ENCODE measurements at regions not wholly inside any gene's neighbourhood (a gene's known extent, or its start where the extent isn't known, plus 50 kb on each side); places are given as distances from the start of the nearest gene placed in this dataset.

- Histone ChIP-seq H4K20me1 (ENCODE audit: insufficient read depth) (no peaks in the 10 kb centered on the region), H3K4me1 (ENCODE audit: insufficient read depth) (no peaks in the 10 kb centered on the region), H3K4me2 (ENCODE audit: unreplicated experiment) (no peak overlapping the region), H3F3A (ENCODE audit: insufficient read depth) (no peaks in the 10 kb centered on the region), H3K79me2 (ENCODE audit: insufficient read depth) (no peaks in the 10 kb centered on the region), H3K27ac (no peak overlapping the region), H3K9me2 (ENCODE audit: insufficient read depth) (no peaks in the 10 kb centered on the region), H3K9ac (no peak overlapping the region), H2AFZ (no peak overlapping the region), H3K36me3 (ENCODE audit: low read depth) (no peaks in the 10 kb centered on the region), H3K27me3 (replicated peaks; ENCODE audit: insufficient read depth) (no peaks in the 10 kb centered on the region), H3K9me3 (ENCODE audit: low read depth) (no peaks in the 10 kb centered on the region), H3K4me3 (no peak overlapping the region)
- TF ChIP-seq EZH2phosphoT487 (IDR thresholded peaks at IDR 0.05; ENCODE audit: insufficient read depth, low read depth) (no peak), EZH2 (IDR thresholded peaks at IDR 0.05; ENCODE audit: insufficient read depth, poor library complexity, severe bottlenecking) (no peak)
- in situ Hi-C loops (cut with MboI): loop anchor here (25.0 kb wide), 1 partner anchor 178 kb away; no protein-coding TSS in a partner anchor
- DNase-seq: peak; percentile 10
- 75 to 79% methylated on average over 7 of the region's 7 CpGs for WGBS, 2 experiments (ENCODE audit: low coverage in 1 of 2, low lambda C conversion rate in 2 of 2, missing lambda C conversion rate in 2 of 2)
These were observed 84.3 kb upstream of the UBL3 start for GRCh38 chr13:29934531-29935308.

GRCh38 chr13:29933401-29933800 is 83.0 kb upstream of the UBL3 start:
- Histone ChIP-seq H3K36me3 (ENCODE audit: low read depth) (no peaks in the 10 kb centered on the region), H2AFZ (no peak overlapping the region), H3K9ac (no peak overlapping the region), H3K79me2 (ENCODE audit: insufficient read depth) (no peaks in the 10 kb centered on the region), H3K4me1 (ENCODE audit: insufficient read depth) (no peaks in the 10 kb centered on the region), H3K9me2 (ENCODE audit: insufficient read depth) (no peaks in the 10 kb centered on the region), H3K27ac (no peak overlapping the region), H3F3A (ENCODE audit: insufficient read depth) (no peaks in the 10 kb centered on the region), H4K20me1 (ENCODE audit: insufficient read depth) (no peaks in the 10 kb centered on the region), H3K4me3 (no peak overlapping the region), H3K4me2 (ENCODE audit: unreplicated experiment) (no peak overlapping the region), H3K9me3 (ENCODE audit: low read depth) (no peaks in the 10 kb centered on the region), H3K27me3 (replicated peaks; ENCODE audit: insufficient read depth) (no peaks in the 10 kb centered on the region)
- TF ChIP-seq EZH2phosphoT487 (IDR thresholded peaks at IDR 0.05; ENCODE audit: insufficient read depth, low read depth) (no peak), EZH2 (IDR thresholded peaks at IDR 0.05; ENCODE audit: insufficient read depth, poor library complexity, severe bottlenecking) (no peak)
- 84 to 87% methylated on average over 6 of the region's 6 CpGs for WGBS, 2 experiments (ENCODE audit: low coverage in 1 of 2, low lambda C conversion rate in 2 of 2, missing lambda C conversion rate in 2 of 2)
- no peak for DNase-seq
- in situ Hi-C loops (cut with MboI): loop anchor here (25.0 kb wide), 1 partner anchor 179 kb away; no protein-coding TSS in a partner anchor

GRCh38 chr13:29931696-29932095 is 81.3 kb upstream of the UBL3 start:
- Histone ChIP-seq H3K36me3 (ENCODE audit: low read depth) (no peaks in the 10 kb centered on the region), H3F3A (ENCODE audit: insufficient read depth) (no peaks in the 10 kb centered on the region), H3K9me3 (ENCODE audit: low read depth) (no peaks in the 10 kb centered on the region), H3K4me2 (ENCODE audit: unreplicated experiment) (no peak overlapping the region), H2AFZ (no peak overlapping the region), H3K27ac (no peak overlapping the region), H3K27me3 (replicated peaks; ENCODE audit: insufficient read depth) (no peaks in the 10 kb centered on the region), H3K79me2 (ENCODE audit: insufficient read depth) (no peaks in the 10 kb centered on the region), H3K9me2 (ENCODE audit: insufficient read depth) (no peaks in the 10 kb centered on the region), H3K4me3 (no peak overlapping the region), H3K9ac (no peak overlapping the region), H4K20me1 (ENCODE audit: insufficient read depth) (no peaks in the 10 kb centered on the region), H3K4me1 (ENCODE audit: insufficient read depth) (no peaks in the 10 kb centered on the region)
- no peak for TF ChIP-seq EZH2phosphoT487 (IDR thresholded peaks at IDR 0.05; ENCODE audit: insufficient read depth, low read depth)
- no peak for TF ChIP-seq EZH2 (IDR thresholded peaks at IDR 0.05; ENCODE audit: insufficient read depth, poor library complexity, severe bottlenecking)
- in situ Hi-C loops (cut with MboI): loop anchor here (25.0 kb wide), 1 partner anchor 181 kb away; no protein-coding TSS in a partner anchor
- DNase-seq: no peak

GRCh38 chr13:29929062-29929847 is 78.8 kb upstream of the UBL3 start:
- TF ChIP-seq EZH2 (IDR thresholded peaks at IDR 0.05; ENCODE audit: insufficient read depth, poor library complexity, severe bottlenecking) (no peak), EZH2phosphoT487 (IDR thresholded peaks at IDR 0.05; ENCODE audit: insufficient read depth, low read depth) (no peak)
- in situ Hi-C loops (cut with MboI): loop anchor here (25.0 kb wide), 1 partner anchor 183 kb away; no protein-coding TSS in a partner anchor

More at GRCh38 chr13:29929062-29929847, 78.8 kb upstream of the UBL3 start:
- Histone ChIP-seq H3K27me3 (replicated peaks; ENCODE audit: insufficient read depth) (no peaks in the 10 kb centered on the region), H3K79me2 (ENCODE audit: insufficient read depth) (no peaks in the 10 kb centered on the region), H3F3A (ENCODE audit: insufficient read depth) (peaks cover 20% of the 10 kb centered on the region), H3K36me3 (ENCODE audit: low read depth) (no peaks in the 10 kb centered on the region), H3K4me2 (ENCODE audit: unreplicated experiment) (no peak overlapping the region), H4K20me1 (ENCODE audit: insufficient read depth) (no peaks in the 10 kb centered on the region), H3K9ac (no peak overlapping the region), H3K9me3 (ENCODE audit: low read depth) (no peaks in the 10 kb centered on the region), H3K9me2 (ENCODE audit: insufficient read depth) (no peaks in the 10 kb centered on the region), H3K4me3 (no peak overlapping the region), H3K27ac (no peak overlapping the region), H2AFZ (no peak overlapping the region), H3K4me1 (ENCODE audit: insufficient read depth) (peaks cover 18% of the 10 kb centered on the region)
- WGBS, 2 experiments (ENCODE audit: low coverage in 1 of 2, low lambda C conversion rate in 2 of 2, missing lambda C conversion rate in 2 of 2): 80 to 81% methylated on average over 10 of the region's 10 CpGs
- no peak for DNase-seq
